SK-N-DZ (cell line): ENCODE measurements at regions not wholly inside any gene's neighbourhood (a gene's known extent, or its start where the extent isn't known, plus 50 kb on each side); places are given as distances from the start of the nearest gene placed in this dataset.
A peak's percentile ranks its signal among the peaks of the same experiment; 100 is the strongest.
"Not testable (repeated sequence)": the region's sequence is repeated elsewhere in the genome, so short reads cannot be mapped to it uniquely, and the experiment has no call there.

ENCODE experiments used
- DNase-seq: peaks from one replicate; pipeline ENCODE4 v3.0.0-alpha.2; 2015; ENCODE audit warnings: low spot score

DNA sequence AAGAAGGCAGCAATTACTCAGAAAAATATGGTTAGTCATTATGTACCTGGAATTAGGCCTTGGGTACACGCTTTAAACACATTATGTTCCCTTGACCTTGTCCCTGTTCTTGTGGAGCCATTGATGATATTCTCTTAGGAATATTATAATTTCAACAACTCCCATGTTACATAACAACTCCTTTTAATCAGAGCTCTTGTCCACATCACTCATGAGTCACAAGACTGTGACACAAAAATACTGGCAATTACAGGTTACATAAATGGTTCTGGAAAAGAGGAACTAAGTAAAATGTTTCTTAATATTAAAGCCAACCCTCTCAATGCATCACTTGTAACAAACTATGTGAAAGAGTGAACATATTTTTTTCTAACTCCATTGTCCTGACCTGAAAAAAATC, 143.8 kb upstream of the PCLO start:
- DNase-seq: no peak

DNA sequence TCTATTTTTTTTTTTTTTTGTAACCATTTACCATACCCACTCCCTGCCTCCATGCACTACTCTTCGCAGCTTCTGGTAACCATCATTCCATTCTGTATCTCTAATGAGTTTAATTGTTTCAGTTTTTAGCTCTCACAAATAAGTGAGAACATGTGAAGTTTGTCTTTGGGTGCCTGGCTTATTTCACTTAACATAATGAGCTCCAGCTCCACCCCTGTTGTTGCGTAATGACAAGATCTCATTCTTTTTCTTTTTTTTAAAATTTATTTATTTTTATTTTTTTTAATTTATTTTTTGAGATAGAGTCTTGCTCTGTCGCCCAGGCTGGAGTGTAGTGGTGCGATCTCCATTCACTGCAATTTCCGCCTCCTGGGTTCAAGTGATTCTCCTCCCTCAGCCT, 142.3 kb upstream of the PCLO start:
- peak; percentile 41 for DNase-seq

DNA sequence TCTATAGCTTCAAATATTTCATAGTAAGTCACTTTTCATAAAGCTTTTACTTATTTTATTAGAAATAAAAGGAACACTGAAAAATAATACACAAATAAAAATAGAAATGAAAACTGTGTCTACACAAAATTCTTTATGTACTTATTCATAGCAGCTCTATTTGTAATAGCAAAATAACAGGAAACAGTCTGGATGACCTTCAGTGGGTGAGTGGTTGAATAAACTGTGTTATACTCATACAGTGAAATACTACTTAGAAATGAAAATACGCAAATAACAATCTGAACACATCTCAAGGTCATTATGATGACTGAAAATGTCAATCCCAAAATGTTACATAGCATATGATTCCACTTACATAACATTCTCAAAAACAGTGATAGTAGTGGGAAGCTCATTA, 138.7 kb upstream of the PCLO start:
- no peak for DNase-seq

DNA sequence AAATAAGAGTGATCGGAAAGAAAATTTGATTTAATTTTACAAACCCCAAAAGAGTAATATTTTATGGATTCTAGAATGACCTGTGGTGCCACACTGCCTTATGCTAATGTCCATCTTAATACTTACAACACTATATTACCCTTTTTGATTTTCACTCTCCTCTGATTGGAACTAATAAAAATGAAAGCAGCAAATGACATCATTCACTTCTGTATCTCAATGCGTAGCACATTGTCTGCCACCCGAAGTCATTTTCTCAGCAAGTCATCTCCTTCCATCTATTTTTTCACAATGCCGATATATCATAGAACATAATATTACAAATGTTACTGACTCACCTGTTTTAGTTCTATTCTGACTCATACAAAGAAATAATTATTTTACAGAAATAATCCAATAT, 127.5 kb upstream of the PCLO start:
- DNase-seq: no peak

DNA sequence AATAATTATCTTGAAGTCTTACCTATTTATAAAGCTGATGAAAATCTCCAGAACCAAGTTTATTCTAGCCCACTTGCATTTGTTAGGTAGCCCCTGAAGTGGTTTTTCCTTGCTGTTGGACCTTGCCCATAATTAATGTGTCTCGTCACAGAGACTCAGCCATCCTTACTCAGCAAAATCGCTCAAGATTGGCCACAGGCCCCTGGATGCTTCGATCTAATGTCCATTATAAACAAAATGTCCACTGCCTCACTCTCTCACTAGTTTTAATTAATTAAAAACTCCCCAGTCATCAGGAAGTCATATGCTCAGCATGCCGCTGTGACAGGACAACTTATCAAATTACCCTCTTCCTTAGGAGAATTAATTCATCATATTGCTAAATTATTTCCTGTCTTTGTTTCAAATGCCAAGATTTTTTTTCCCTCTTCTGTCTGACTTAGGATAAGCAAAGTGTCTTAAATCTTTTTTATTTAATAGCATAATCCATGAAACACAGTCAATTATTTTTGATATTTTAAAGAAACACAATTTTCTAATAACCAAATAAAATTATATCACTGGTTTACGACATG, 126.8 kb upstream of the PCLO start:
- DNase-seq: no peak

DNA sequence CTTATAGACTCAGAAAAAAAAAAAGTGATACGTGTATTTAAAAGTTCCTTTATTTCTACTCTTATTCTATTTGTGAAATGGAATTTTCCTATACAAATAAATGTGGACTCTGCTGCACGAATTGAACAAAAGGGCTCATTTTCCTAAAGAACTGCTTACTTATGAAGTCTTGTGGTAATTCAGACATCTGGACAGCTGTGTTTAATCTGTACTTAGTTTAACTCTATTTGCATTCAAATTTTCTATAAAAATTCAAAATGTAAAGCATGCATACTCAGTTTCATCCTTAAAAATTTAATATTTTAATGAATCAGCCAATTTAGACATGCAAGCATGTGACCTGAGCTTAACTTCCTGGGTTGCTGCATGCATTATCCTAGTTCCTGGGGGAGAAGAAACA, 118.0 kb upstream of the PCLO start:
- DNase-seq: no peak

DNA sequence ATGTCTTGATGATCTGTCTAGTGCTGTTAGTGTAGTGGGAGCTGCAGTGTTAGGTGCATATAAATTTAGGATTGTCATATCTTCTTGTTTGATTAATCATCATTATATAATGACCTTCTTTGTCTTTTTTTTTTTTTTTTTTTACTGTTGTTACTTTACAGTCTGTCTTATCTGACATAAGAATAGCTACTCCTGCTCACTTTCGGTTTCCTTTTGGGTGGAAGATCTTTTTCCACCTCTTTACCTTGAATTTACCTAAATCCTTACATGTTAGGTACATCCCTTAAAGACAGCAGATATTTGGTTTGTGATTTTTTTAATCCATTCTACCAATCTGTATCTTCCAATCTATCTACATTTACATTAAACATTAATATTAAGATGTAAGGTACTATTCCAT, 113.6 kb upstream of the PCLO start:
- no peak for DNase-seq

DNA sequence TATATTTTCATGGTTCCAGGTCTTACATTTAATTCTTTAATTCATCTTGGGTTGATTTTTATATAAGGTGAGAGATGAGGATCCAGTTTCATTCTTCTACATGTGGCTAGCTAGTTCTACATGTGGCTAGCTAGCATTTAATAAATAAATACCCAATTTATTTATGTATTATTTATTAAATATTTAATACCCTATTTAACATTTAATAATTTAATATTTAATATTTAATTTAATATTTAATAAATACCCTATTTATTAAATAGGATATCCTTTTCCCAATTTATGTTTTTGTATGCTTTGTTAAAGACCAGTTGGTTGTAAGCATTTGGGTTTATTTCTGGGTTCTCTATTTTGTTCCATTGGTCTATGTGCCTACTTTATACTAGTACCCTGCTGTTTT, 111.0 kb upstream of the PCLO start:
- DNase-seq: no peak

DNA sequence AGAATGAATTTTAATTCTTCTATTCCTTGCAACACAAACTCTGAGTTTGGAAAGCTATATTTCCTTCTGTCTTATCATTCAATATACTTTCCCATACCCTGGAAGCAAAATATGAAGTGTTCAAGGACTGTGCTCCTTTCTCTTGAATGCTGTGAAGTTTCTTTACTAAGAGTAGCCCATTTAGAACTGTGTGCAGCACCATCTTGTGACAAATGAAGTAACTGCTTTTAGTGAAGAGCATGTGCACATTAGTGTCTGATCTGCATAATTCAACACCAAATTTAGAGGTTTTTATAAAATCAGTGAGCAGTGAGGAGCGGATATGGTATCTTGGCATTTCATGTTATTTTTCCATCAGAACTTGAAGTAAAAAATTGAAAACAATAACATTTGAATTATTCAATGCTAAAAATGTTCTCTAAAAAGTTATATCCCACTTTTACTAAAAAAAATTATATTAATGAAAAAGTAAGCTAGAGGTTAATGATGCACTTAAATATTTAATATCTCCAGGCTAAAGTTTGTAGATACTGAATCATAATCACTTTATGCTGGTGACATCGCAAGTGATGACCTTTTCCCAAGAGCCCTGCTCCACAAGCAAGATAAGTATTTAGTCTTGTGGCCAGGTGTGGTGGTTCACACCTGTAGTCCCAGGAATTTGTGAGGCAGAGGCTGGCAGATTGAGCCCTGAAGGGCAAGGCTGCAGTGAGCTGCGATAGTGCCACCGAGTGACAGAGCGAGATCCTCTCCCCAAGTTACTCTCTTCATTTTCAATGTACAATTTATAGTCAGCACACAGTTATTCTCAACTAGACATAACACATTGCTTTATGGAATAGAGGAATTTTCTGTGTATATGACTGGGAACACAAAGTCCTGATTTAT, 108.8 kb upstream of the PCLO start:
- DNase-seq: peak; percentile 58

DNA sequence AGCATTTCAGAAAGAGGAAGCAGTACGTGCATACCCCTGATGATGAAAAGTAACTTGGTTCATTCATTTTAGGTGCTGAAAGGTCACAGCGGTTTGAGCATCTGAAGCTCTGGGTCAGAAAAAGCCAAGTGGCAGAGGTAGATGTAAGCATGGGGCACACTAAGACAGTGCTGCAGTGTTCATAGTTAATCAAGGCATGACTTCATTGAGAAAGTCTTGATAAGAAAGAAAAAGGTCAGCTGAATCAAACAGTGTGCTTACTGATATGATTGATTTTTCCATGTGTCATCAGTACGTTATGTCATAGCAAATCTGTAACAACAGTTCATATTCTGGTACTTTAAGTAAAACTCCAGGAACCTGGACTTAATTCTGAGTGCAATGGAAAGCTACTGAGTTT, 107.7 kb upstream of the PCLO start:
- no peak for DNase-seq

DNA sequence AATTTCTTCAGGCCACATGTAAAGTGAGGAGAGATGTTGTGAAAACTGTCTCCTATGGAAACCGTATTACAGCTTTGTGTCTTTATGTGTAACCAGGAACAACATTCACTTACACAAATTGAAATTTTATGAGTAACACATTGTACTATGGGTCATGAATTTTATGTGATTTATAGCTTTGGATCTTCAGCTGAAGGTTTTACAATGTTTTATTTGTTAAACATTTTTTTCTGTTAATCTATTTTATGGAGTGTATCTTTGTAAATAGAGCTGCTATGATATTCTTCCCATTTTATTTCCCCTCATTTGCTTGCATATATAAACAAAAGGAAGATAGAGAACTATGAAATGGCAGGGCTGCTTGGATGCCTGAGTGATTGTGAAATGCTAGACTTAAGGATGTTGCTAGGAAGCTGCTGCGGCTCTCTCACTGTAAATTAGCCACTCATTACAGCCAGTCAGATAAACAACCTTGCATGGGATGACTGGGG, 104.5 kb upstream of the PCLO start:
- DNase-seq: peak; percentile 31

DNA sequence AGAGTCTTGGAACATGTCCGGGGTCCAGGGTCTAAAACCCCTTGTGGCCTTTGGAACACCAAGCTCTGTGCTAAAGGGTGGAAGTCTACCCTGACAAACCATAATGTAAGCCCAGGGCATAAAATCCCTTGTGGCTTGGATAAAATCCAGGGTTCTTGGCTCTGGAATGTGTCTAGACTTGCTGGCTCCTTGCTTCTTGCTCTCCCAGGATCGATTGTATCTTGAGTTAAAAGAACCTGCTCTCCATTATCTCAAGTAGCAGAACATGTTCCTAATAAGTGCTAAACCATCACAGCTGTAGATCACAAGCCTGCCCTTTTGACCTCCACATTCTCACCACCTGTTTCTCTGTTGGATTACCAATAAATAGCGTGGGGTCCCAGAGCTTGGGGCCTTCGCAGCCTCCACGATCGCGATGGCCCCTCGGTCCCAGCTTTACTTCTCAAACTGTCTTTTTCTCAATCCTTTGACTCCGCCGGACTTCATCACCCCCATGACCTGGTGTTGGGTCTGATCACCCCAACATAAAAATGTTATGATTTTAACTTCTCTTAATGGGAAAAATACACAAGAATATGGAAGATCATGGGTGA, 100.9 kb upstream of the PCLO start:
- DNase-seq: peak; percentile 43

DNA sequence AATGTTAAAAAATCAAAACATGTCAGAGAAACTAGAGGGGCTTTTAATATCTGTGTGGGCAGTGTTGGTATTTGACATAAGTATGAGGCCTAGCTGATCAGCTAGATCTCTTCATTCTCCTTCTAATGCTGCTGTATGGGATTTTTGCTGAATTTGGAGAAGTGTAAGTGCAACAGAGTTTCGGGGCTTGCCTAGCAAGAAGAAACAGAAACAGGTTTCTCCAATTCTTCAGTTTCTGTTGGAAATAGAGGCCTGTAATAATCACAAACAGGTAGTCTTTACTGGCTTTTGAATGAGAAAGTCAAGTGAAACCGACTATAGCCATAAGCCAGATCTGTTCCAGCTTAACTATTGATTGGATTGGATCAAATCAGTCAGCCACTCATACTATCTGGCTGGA, 96.4 kb upstream of the PCLO start:
- DNase-seq: no peak

DNA sequence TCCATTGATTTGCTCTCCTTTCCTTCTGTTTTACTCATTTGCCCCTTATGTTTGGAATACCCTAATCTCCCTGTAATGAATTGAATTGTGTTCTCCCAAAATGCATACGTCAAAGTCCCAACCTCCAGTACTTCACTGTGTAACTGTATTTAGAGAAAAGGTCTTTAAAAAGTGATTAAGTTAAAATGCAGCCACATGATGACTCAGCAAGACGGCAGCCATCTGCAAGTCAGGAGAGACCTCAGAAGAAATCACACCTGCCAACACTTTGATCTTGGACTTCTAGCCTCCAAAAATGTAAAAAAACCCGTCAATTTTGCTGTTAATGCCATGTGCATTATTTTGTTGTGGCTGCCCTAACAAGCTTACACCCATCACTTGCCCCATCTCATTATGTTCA, 85.3 kb upstream of the PCLO start:
- DNase-seq: no peak

DNA sequence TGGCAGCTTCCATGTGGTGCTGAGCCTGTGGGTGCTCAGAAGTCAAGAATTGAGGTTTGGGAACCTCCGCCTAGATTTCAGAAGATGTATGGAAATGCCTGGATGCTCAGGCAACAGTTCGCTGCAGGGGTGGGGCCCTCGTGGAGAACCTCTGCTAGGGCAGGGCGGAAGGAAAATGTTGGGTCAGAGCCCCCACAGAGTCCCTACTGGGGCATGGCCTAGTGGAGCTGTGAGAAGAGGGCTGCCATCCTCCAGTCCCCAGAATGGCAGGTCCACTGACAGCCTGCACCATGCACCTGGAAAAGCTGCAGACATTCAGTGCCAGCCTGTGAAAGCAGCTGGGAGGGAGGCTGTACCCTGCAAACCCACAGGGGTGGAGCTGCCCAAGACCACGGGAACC, 56.5 kb upstream of the PCLO start:
- DNase-seq: not testable (repeated sequence)

DNA sequence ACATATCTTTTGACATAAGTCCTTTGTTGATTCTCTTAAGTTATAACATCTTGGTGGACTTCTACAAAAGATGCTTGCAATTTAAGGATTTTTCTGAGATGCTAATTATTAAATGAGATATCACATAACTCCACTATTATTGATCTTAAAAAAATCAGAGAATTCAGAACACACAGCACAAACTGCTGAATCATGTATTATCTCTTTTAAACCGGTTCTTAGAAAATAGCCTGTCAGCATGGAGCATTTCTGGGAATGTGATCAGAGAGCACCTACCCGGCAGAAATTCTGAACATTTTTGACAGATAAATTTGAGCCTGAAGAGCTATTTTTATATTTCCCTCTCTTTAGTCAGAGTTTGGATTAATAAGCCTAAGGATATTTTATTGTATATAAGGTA, 50.2 kb upstream of the PCLO start:
- no peak for DNase-seq
